GM23338 (cell line): ENCODE measurements at regions not wholly inside any gene's neighbourhood (a gene's known extent, or its start where the extent isn't known, plus 50 kb on each side); places are given as distances from the start of the nearest gene placed in this dataset.

Source experiments
- ATAC-seq: fragments of 200-7000 bp; cut with Tn5 transposase; 3 replicates; pipeline ENCODE4 v1.9.1; 2020
- DNase-seq: peaks from one replicate; pipeline ENCODE4 v3.0.0-alpha.2; 2015; ENCODE audit warnings: low spot score
- H2AFZ ChIP-seq: fragments of 200-600 bp; sonication (generic); 2 replicates; pipeline ENCODE4 v1.8.0; 2016; ENCODE audit warnings: antibody characterized with exemption, mild to moderate bottlenecking, moderate library complexity
- H3F3A ChIP-seq: fragments of 200-600 bp; sonication (generic); replicated peaks from 2 replicates; pipeline ENCODE4 v1.8.0; 2017; ENCODE audit warnings: antibody characterized with exemption, mixed run types, low read depth
- H3K27ac ChIP-seq: fragments of 200-600 bp; sonication (generic); 2 replicates; pipeline ENCODE4 v1.6.1; 2016; ENCODE audit warnings: low read depth
- H3K27me3 ChIP-seq: fragments of 200-600 bp; sonication (generic); 2 replicates; pipeline ENCODE4 v1.8.0; 2016; ENCODE audit warnings: mild to moderate bottlenecking, mixed run types, moderate library complexity; ENCODE audit not compliant: insufficient read depth
- H3K36me3 ChIP-seq: fragments of 200-600 bp; sonication (generic); 2 replicates; pipeline ENCODE4 v1.8.0; 2016; ENCODE audit warnings: mild to moderate bottlenecking; ENCODE audit not compliant: insufficient read depth
- H3K4me1 ChIP-seq: fragments of 200-600 bp; sonication (generic); 2 replicates; pipeline ENCODE4 v1.8.0; 2016; ENCODE audit warnings: mild to moderate bottlenecking, moderate library complexity; ENCODE audit not compliant: insufficient read depth
- H3K4me2 ChIP-seq: fragments of 200-600 bp; sonication (generic); 2 replicates; pipeline ENCODE4 v1.7.1; 2017; ENCODE audit warnings: mixed run types
- H3K4me3 ChIP-seq: fragments of 200-600 bp; sonication (generic); 2 replicates; pipeline ENCODE4 v1.6.1; 2016; ENCODE audit warnings: mixed run types
- H3K79me2 ChIP-seq: fragments of 200-600 bp; sonication (generic); replicated peaks from 2 replicates; pipeline ENCODE4 v1.8.0; 2017; ENCODE audit warnings: mild to moderate bottlenecking; ENCODE audit not compliant: insufficient read depth
- H3K9me2 ChIP-seq: fragments of 200-600 bp; sonication (generic); 2 replicates; pipeline ENCODE4 v1.8.0; 2017; ENCODE audit not compliant: insufficient read depth
- H4K20me1 ChIP-seq: fragments of 200-600 bp; sonication (generic); replicated peaks from 2 replicates; pipeline ENCODE4 v1.8.0; 2017; ENCODE audit warnings: mild to moderate bottlenecking; ENCODE audit not compliant: insufficient read depth
- H3K27ac Mint-ChIP-seq: 2 replicates; pipeline ENCODE4 v1.8.0; 2020; ENCODE audit warnings: inconsistent platforms, mild to moderate bottlenecking, moderate library complexity, mixed read lengths
- H3K27me3 Mint-ChIP-seq: 3 replicates; pipeline ENCODE4 v1.8.0; 2022; ENCODE audit warnings: low read depth, mild to moderate bottlenecking, moderate library complexity, mixed read lengths, inconsistent platforms; ENCODE audit not compliant: insufficient read depth, poor library complexity
- H3K36me3 Mint-ChIP-seq: 3 replicates; pipeline ENCODE4 v1.8.0; 2021; ENCODE audit warnings: low read depth, mild to moderate bottlenecking, inconsistent platforms, moderate library complexity, mixed read lengths
- H3K4me1 Mint-ChIP-seq: 3 replicates; pipeline ENCODE4 v1.8.0; 2020; ENCODE audit warnings: mild to moderate bottlenecking, inconsistent platforms, mixed read lengths
- H3K4me3 Mint-ChIP-seq: 3 replicates; pipeline ENCODE4 v1.8.0; 2021; ENCODE audit warnings: moderate library complexity, mild to moderate bottlenecking, inconsistent platforms, mixed read lengths
- H3K9me3 Mint-ChIP-seq: 3 replicates; pipeline ENCODE4 v1.8.0; 2020; ENCODE audit warnings: moderate library complexity, mild to moderate bottlenecking, inconsistent platforms, mixed read lengths
- CREB1 ChIP-seq: fragments of 250-450 bp; sonication (Bioruptor Pico); IDR thresholded peaks from 2 replicates; pipeline ENCODE4 v1.5.0; 2020; ENCODE audit warnings: low read depth, mild to moderate bottlenecking, moderate library complexity
- CTCF ChIP-seq, 2 experiments: fragments of 200-600 bp in 1 of 2; sonication (generic) in 1 of 2; conservative IDR thresholded peaks; 2 replicates each; pipeline versions ENCODE4 v1.5.1 to v1.6.1; 2016 to 2017; ENCODE audit warnings: antibody characterized with exemption in 2 of 2, low read depth in 2 of 2, mild to moderate bottlenecking in 2 of 2, moderate library complexity in 1 of 2
- ETS1 ChIP-seq: IDR thresholded peaks from 2 replicates; pipeline ENCODE4 v1.6.1; 2016; ENCODE audit warnings: antibody characterized with exemption
- EZH2phosphoT487 ChIP-seq: fragments of 200-600 bp; sonication (generic); IDR thresholded peaks from one replicate; pipeline ENCODE4 v1.8.1; 2018; ENCODE audit warnings: antibody characterized with exemption; ENCODE audit not compliant: unreplicated experiment
- JUNB ChIP-seq: IDR thresholded peaks from one replicate; pipeline ENCODE4 v1.6.1; 2016; ENCODE audit warnings: antibody characterized with exemption; ENCODE audit not compliant: unreplicated experiment
- NANOG ChIP-seq: IDR thresholded peaks from 2 replicates; pipeline ENCODE4 v1.6.1; 2016; ENCODE audit warnings: antibody characterized with exemption, borderline replicate concordance
- POLR2AphosphoS5 ChIP-seq: IDR thresholded peaks from 2 replicates; pipeline ENCODE4 v1.6.1; 2016; ENCODE audit warnings: antibody characterized with exemption, low read depth
- REST ChIP-seq: IDR thresholded peaks from one replicate; pipeline ENCODE4 v1.6.1; 2018; ENCODE audit warnings: antibody characterized with exemption; ENCODE audit not compliant: unreplicated experiment

GRCh38 chr6:169096388-169096787 is 157.3 kb downstream of the THBS2 start:
- H3K36me3 Mint-ChIP-seq = peaks cover 20% of the 10 kb centered on the region
- no peaks in the 10 kb centered on the region for H3K36me3 ChIP-seq
- no peaks in the 10 kb centered on the region for H3F3A ChIP-seq
- H3K27me3 ChIP-seq = no peaks in the 10 kb centered on the region
- H3K4me2 ChIP-seq = no peak overlapping the region
- H4K20me1 ChIP-seq = no peaks in the 10 kb centered on the region
- H3K4me1 ChIP-seq = peaks cover 5% of the 10 kb centered on the region; the same call in 1 of the 2 replicates
- no peak overlapping the region for H3K27ac Mint-ChIP-seq
- no peak overlapping the region for H2AFZ ChIP-seq
- ATAC-seq (no peak), DNase-seq (no peak)
- H3K27ac ChIP-seq = no peak overlapping the region
- H3K4me3 ChIP-seq = no peak overlapping the region
- TF ChIP-seq CTCF (conservative IDR thresholded peaks at IDR 0.05; ENCODE audit: low read depth in 2 of 2) (peak in 1 of 2 experiments; percentile 29; a peak in 3 of 4 replicates), POLR2AphosphoS5 (no peak)
- no peak overlapping the region for H3K4me3 Mint-ChIP-seq
- H3K79me2 ChIP-seq = no peaks in the 10 kb centered on the region
- H3K9me2 ChIP-seq = peaks cover 20% of the 10 kb centered on the region
- H3K4me1 Mint-ChIP-seq = peaks cover 22% of the 10 kb centered on the region
- no peaks in the 10 kb centered on the region for H3K27me3 Mint-ChIP-seq
- H3K9me3 Mint-ChIP-seq = peaks cover 48% of the 10 kb centered on the region

GRCh38 chr6:169095153-169095552 is 158.5 kb downstream of the THBS2 start:
- Histone ChIP-seq H3K9me2 (peaks cover 8% of the 10 kb centered on the region), H4K20me1 (no peaks in the 10 kb centered on the region), H3K79me2 (no peaks in the 10 kb centered on the region), H3K4me2 (no peak overlapping the region), H3K27me3 (no peaks in the 10 kb centered on the region), H3K4me3 (no peak overlapping the region), H3K4me1 (peaks cover 5% of the 10 kb centered on the region; the same call in 1 of the 2 replicates), H3K36me3 (peaks cover 2% of the 10 kb centered on the region; the same call in 1 of the 2 replicates), H3F3A (no peaks in the 10 kb centered on the region), H3K27ac (no peak overlapping the region), H2AFZ (no peak overlapping the region)
- Mint-ChIP-seq H3K4me1 (peaks cover 18% of the 10 kb centered on the region), H3K27me3 (no peaks in the 10 kb centered on the region), H3K36me3 (peaks cover 31% of the 10 kb centered on the region), H3K27ac (no peak overlapping the region), H3K4me3 (no peak overlapping the region), H3K9me3 (peaks cover 60% of the 10 kb centered on the region)
- DNase-seq = no peak
- ATAC-seq = no peak
- TF ChIP-seq POLR2AphosphoS5 (no peak), NANOG (no peak), CTCF (conservative IDR thresholded peaks at IDR 0.05; ENCODE audit: low read depth in 2 of 2) (no peak), ETS1 (no peak), CREB1 (CRISPR knock-in tag) (no peak), EZH2phosphoT487 (no peak), JUNB (no peak), REST (no peak)
